ENCODE measurements at regions not wholly inside any gene's neighbourhood (a gene's known extent, or its start where the extent isn't known, plus 50 kb on each side); places are given as distances from the start of the nearest gene placed in this dataset.

- no peak overlapping the region for H3K27ac ChIP-seq
- no peak for DNase-seq
- WGBS (ENCODE audit: insufficient coverage, low coverage, low lambda C conversion rate, missing lambda C conversion rate): 56% methylated on average over 2 of the region's 5 CpGs
- no peak overlapping the region for H3K4me3 ChIP-seq
- no peak for ATAC-seq
- no peaks in the 10 kb centered on the region for H3K4me1 ChIP-seq
- no peak for TF ChIP-seq POLR2A (IDR thresholded peaks at IDR 0.05)
- TF ChIP-seq, protein P1, sequence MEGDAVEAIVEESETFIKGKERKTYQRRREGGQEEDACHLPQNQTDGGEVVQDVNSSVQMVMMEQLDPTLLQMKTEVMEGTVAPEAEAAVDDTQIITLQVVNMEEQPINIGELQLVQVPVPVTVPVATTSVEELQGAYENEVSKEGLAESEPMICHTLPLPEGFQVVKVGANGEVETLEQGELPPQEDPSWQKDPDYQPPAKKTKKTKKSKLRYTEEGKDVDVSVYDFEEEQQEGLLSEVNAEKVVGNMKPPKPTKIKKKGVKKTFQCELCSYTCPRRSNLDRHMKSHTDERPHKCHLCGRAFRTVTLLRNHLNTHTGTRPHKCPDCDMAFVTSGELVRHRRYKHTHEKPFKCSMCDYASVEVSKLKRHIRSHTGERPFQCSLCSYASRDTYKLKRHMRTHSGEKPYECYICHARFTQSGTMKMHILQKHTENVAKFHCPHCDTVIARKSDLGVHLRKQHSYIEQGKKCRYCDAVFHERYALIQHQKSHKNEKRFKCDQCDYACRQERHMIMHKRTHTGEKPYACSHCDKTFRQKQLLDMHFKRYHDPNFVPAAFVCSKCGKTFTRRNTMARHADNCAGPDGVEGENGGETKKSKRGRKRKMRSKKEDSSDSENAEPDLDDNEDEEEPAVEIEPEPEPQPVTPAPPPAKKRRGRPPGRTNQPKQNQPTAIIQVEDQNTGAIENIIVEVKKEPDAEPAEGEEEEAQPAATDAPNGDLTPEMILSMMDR (IDR thresholded peaks at IDR 0.05): no peak
- intact Hi-C loops (cut with DNase I): no loop called here
- H3K9me3 ChIP-seq: no peaks in the 10 kb centered on the region
- H3K27me3 ChIP-seq: no peaks in the 10 kb centered on the region
- H3K36me3 ChIP-seq: no peaks in the 10 kb centered on the region
Observed at GRCh38 chr5:135697251-135697958, 118.6 kb upstream of the CXCL14 start.

DNA sequence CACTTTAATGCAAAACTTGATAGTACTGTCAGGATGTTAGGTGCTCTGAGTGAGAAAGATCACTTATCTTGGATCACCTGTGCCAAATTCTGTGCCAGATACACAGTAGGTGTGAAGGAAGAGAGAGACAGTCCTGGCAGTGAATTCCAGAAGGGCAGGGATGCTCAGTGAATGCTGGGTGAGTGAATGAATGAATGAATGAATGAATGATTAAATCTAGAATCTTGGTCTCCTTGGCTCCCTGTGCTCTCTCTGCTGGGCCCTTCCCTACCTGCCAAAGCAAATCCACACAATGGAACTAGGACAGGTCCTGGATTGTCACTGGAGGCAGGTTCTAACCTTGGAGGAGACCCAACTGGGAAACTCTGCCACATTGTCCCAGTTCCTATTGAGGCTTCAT is 117.5 kb upstream of the CXCL14 start:
- Histone ChIP-seq H3K36me3 (no peaks in the 10 kb centered on the region), H3K4me1 (no peaks in the 10 kb centered on the region), H3K27ac (no peak overlapping the region), H3K27me3 (no peaks in the 10 kb centered on the region), H3K9me3 (no peaks in the 10 kb centered on the region), H3K4me3 (no peak overlapping the region)
- ATAC-seq (no peak), DNase-seq (no peak)
- intact Hi-C loops (cut with DNase I): no loop called here
- no peak for TF ChIP-seq POLR2A (IDR thresholded peaks at IDR 0.05)
- TF ChIP-seq, protein P1 (IDR thresholded peaks at IDR 0.05): no peak

DNA sequence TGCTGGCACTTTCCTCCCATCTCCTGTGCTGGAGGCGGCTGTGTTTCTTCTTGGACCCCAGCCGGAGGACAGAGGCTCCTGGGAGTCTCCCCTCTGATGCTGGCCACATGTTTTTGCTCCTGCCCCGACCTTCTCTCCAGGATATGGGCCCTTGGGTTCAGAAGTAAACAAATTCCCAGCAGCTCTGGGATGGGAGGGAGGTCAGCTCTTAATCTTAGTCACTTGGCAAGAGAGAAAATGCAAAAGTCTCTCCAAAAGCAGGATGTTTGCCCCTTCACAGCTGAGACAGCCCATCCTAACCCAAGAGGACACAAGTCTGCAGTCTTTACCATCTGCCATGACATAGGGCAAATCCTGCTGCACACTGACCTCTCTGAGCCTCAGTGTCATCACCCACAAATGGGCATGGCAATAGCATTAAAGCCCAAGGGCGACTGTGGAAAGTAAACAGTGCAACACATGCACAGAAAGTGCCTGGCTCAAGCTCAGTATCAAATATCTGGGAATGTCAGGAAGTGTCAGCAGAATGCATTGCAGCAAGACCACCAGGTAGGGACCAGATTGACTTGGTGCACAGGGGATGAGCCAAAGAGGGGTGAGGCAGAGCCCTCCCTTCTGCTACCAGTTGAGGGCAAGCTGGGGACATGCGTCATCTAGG is 117.0 kb upstream of the CXCL14 start:
- Histone ChIP-seq H3K36me3 (no peaks in the 10 kb centered on the region), H3K4me1 (no peaks in the 10 kb centered on the region), H3K27me3 (no peaks in the 10 kb centered on the region), H3K4me3 (no peak overlapping the region), H3K9me3 (no peaks in the 10 kb centered on the region), H3K27ac (no peak overlapping the region)
- WGBS (ENCODE audit: insufficient coverage, low coverage, low lambda C conversion rate, missing lambda C conversion rate): 34% methylated on average over 4 of the region's 5 CpGs
- intact Hi-C loops (cut with DNase I): no loop called here
- no peak for TF ChIP-seq POLR2A (IDR thresholded peaks at IDR 0.05)
- TF ChIP-seq, protein P1 (IDR thresholded peaks at IDR 0.05): no peak
- DNase-seq: no peak
- peak in 1 of 4 donors; percentile 22 for ATAC-seq

GRCh38 chr5:135694906-135695305 is 116.1 kb upstream of the CXCL14 start:
- 81% methylated on average over 5 of the region's 5 CpGs for WGBS (ENCODE audit: insufficient coverage, low coverage, low lambda C conversion rate, missing lambda C conversion rate)

More at GRCh38 chr5:135694906-135695305, 116.1 kb upstream of the CXCL14 start:
- no peak for DNase-seq
- intact Hi-C loops (cut with DNase I): no loop called here
- H3K9me3 ChIP-seq: no peaks in the 10 kb centered on the region
- TF ChIP-seq POLR2A (IDR thresholded peaks at IDR 0.05): no peak
- TF ChIP-seq, protein P1 (IDR thresholded peaks at IDR 0.05): no peak
- ATAC-seq: no peak
- H3K4me3 ChIP-seq: no peak overlapping the region
- no peaks in the 10 kb centered on the region for H3K27me3 ChIP-seq
- H3K27ac ChIP-seq: no peak overlapping the region
- H3K36me3 ChIP-seq: no peaks in the 10 kb centered on the region
- H3K4me1 ChIP-seq: no peaks in the 10 kb centered on the region
